HG02623 (cell line): ENCODE measurements at regions not wholly inside any gene's neighbourhood (a gene's known extent, or its start where the extent isn't known, plus 50 kb on each side); places are given as distances from the start of the nearest gene placed in this dataset.

Source experiments
- ATAC-seq: cut with Tn5 transposase; IDR thresholded peaks from one replicate; pipeline ENCODE4 v1.9.1; 2021; ENCODE audit warnings: moderate library complexity; ENCODE audit not compliant: unreplicated experiment

GRCh38 chr22:47808236-47808635, 1045.8 kb downstream of the TBC1D22A start:
- no peak for ATAC-seq

GRCh38 chr22:47807506-47807905, 1045.1 kb downstream of the TBC1D22A start:
- ATAC-seq: no peak

- ATAC-seq: no peak
Measured at GRCh38 chr22:47806894-47807293, 1044.4 kb downstream of the TBC1D22A start.

GRCh38 chr22:47805394-47805935, 1043.0 kb downstream of the TBC1D22A start:
- no peak for ATAC-seq

- ATAC-seq: no peak
Measured at GRCh38 chr22:47804281-47804680, 1041.8 kb downstream of the TBC1D22A start.

- no peak for ATAC-seq
Measured at GRCh38 chr22:47802421-47802820, 1040.0 kb downstream of the TBC1D22A start.

- no peak for ATAC-seq
Measured at GRCh38 chr22:47801541-47802245, 1039.2 kb downstream of the TBC1D22A start.

GRCh38 chr22:47798229-47798628, 1035.8 kb downstream of the TBC1D22A start:
- no peak for ATAC-seq

- ATAC-seq: no peak
Measured at GRCh38 chr22:47797342-47797945, 1035.0 kb downstream of the TBC1D22A start.

- no peak for ATAC-seq
Measured at GRCh38 chr22:47796128-47796908, 1033.9 kb downstream of the TBC1D22A start.

- no peak for ATAC-seq
Measured at GRCh38 chr22:47795477-47796127, 1033.2 kb downstream of the TBC1D22A start.

- no peak for ATAC-seq
Measured at GRCh38 chr22:47794851-47795250, 1032.4 kb downstream of the TBC1D22A start.

- no peak for ATAC-seq
Measured at GRCh38 chr22:47793304-47794101, 1031.1 kb downstream of the TBC1D22A start.

- ATAC-seq: no peak
Measured at GRCh38 chr22:47789171-47789570, 1026.7 kb downstream of the TBC1D22A start.

- ATAC-seq: no peak
Measured at GRCh38 chr22:47788461-47788860, 1026.0 kb downstream of the TBC1D22A start.

- ATAC-seq: no peak
Measured at GRCh38 chr22:47787501-47788227, 1025.2 kb downstream of the TBC1D22A start.

- no peak for ATAC-seq
Measured at GRCh38 chr22:47786650-47787290, 1024.3 kb downstream of the TBC1D22A start.

GRCh38 chr22:47784991-47785390, 1022.5 kb downstream of the TBC1D22A start:
- no peak for ATAC-seq

GRCh38 chr22:47784367-47784983, 1022.0 kb downstream of the TBC1D22A start:
- no peak for ATAC-seq
